ENCODE measurements at regions not wholly inside any gene's neighbourhood (a gene's known extent, or its start where the extent isn't known, plus 50 kb on each side); places are given as distances from the start of the nearest gene placed in this dataset.

GRCh38 chr4:12963291-12963690 is 520.8 kb downstream of the RAB28 start:
- Histone ChIP-seq H3K27ac (ENCODE audit: low read length) (no peak overlapping the region), H3K9ac (ENCODE audit: low read length) (no peak overlapping the region), H3K4me3 (ENCODE audit: low read length) (no peak overlapping the region), H3K36me3 (ENCODE audit: low read depth, low read length) (no peaks in the 10 kb centered on the region), H3K27me3 (ENCODE audit: low read length) (no peaks in the 10 kb centered on the region), H3K79me2 (ENCODE audit: low read length) (no peaks in the 10 kb centered on the region), H3F3A (ENCODE audit: low read length, unreplicated experiment) (no peaks in the 10 kb centered on the region), H3K4me2 (ENCODE audit: low read length) (no peak overlapping the region), H3K9me2 (replicated peaks; ENCODE audit: low read length) (no peaks in the 10 kb centered on the region), H2AFZ (ENCODE audit: low read length) (no peak overlapping the region), H3K9me3 (ENCODE audit: low read length) (no peaks in the 10 kb centered on the region), H3K4me1 (ENCODE audit: insufficient read depth, low read length) (no peaks in the 10 kb centered on the region), H4K20me1 (ENCODE audit: low read length) (no peaks in the 10 kb centered on the region)
- DNase-seq (no peak), ATAC-seq (no peak)
- CTCF ChIA-PET: no interaction called here
- BruUV-seq (replicated peaks): no TSS peak
- intact Hi-C loops (cut with micrococcal nuclease): no loop called here
- no peak for TF ChIP-seq EZH2 (IDR thresholded peaks at IDR 0.05; ENCODE audit: low read length, unreplicated experiment)
- POLR2A ChIA-PET (ENCODE audit: unreplicated experiment): no interaction called here

- no peaks in the 10 kb centered on the region for H3K27me3 ChIP-seq (ENCODE audit: low read length)
- H3K4me2 ChIP-seq (ENCODE audit: low read length): no peak overlapping the region
- H3K4me3 ChIP-seq (ENCODE audit: low read length): no peak overlapping the region
- DNase-seq: no peak
- no peaks in the 10 kb centered on the region for H3K4me1 ChIP-seq (ENCODE audit: insufficient read depth, low read length)
- no peaks in the 10 kb centered on the region for H3K9me2 ChIP-seq (replicated peaks; ENCODE audit: low read length)
- H4K20me1 ChIP-seq (ENCODE audit: low read length): no peaks in the 10 kb centered on the region
- no peak for TF ChIP-seq CTCF (conservative IDR thresholded peaks at IDR 0.05; ENCODE audit: low read depth, low read length)
- no peak for TF ChIP-seq EZH2phosphoT487 (IDR thresholded peaks at IDR 0.05; ENCODE audit: borderline replicate concordance, low read length)
- TF ChIP-seq EZH2 (IDR thresholded peaks at IDR 0.05; ENCODE audit: low read length, unreplicated experiment): no peak
- no peaks in the 10 kb centered on the region for H3K36me3 ChIP-seq (ENCODE audit: low read depth, low read length)
- H3K27ac ChIP-seq (ENCODE audit: low read length): no peak overlapping the region
- ChIA-PET CTCF (no interaction called here), POLR2A (ENCODE audit: unreplicated experiment) (no interaction called here)
- H2AFZ ChIP-seq (ENCODE audit: low read length): no peak overlapping the region
- no peak for ATAC-seq
- H3K79me2 ChIP-seq (ENCODE audit: low read length): no peaks in the 10 kb centered on the region
- H3K9me3 ChIP-seq (ENCODE audit: low read length): no peaks in the 10 kb centered on the region
- H3F3A ChIP-seq (ENCODE audit: low read length, unreplicated experiment): no peaks in the 10 kb centered on the region
- intact Hi-C loops (cut with micrococcal nuclease): no loop called here
- no peak overlapping the region for H3K9ac ChIP-seq (ENCODE audit: low read length)
- no TSS peak for BruUV-seq (replicated peaks)
Measured at GRCh38 chr4:12961713-12962112, 522.4 kb downstream of the RAB28 start.

- no peaks in the 10 kb centered on the region for H3K9me2 ChIP-seq (replicated peaks; ENCODE audit: low read length)
- no peaks in the 10 kb centered on the region for H3K9me3 ChIP-seq (ENCODE audit: low read length)
- ChIA-PET POLR2A (ENCODE audit: unreplicated experiment) (no interaction called here), CTCF (no interaction called here)
- H3K27ac ChIP-seq (ENCODE audit: low read length): no peak overlapping the region
- no TSS peak for BruUV-seq (replicated peaks)
- no peaks in the 10 kb centered on the region for H3K27me3 ChIP-seq (ENCODE audit: low read length)
- H3K9ac ChIP-seq (ENCODE audit: low read length): no peak overlapping the region
- H3K4me3 ChIP-seq (ENCODE audit: low read length): no peak overlapping the region
- TF ChIP-seq EZH2 (IDR thresholded peaks at IDR 0.05; ENCODE audit: low read length, unreplicated experiment): no peak
- TF ChIP-seq EZH2phosphoT487 (IDR thresholded peaks at IDR 0.05; ENCODE audit: borderline replicate concordance, low read length): no peak
- TF ChIP-seq CTCF (conservative IDR thresholded peaks at IDR 0.05; ENCODE audit: low read depth, low read length): no peak
- no peak overlapping the region for H3K4me2 ChIP-seq (ENCODE audit: low read length)
- no peak overlapping the region for H2AFZ ChIP-seq (ENCODE audit: low read length)
- no peaks in the 10 kb centered on the region for H3F3A ChIP-seq (ENCODE audit: low read length, unreplicated experiment)
- intact Hi-C loops (cut with micrococcal nuclease): no loop called here
- no peaks in the 10 kb centered on the region for H3K4me1 ChIP-seq (ENCODE audit: insufficient read depth, low read length)
- DNase-seq (no peak), ATAC-seq (no peak)
- no peaks in the 10 kb centered on the region for H4K20me1 ChIP-seq (ENCODE audit: low read length)
- no peaks in the 10 kb centered on the region for H3K79me2 ChIP-seq (ENCODE audit: low read length)
- H3K36me3 ChIP-seq (ENCODE audit: low read depth, low read length): no peaks in the 10 kb centered on the region
Measured at GRCh38 chr4:12958436-12958835, 525.7 kb downstream of the RAB28 start.

Measured in PC-3 (cell line).